Activated naive CD8-positive, alpha-beta T cell treated with anti-CD3 and anti-CD28 coated beads, Interleukin-2, amount 10 ng/mL, durations not matched to agents 7 days and 5 days (primary cell): ENCODE measurements at regions not wholly inside any gene's neighbourhood (a gene's known extent, or its start where the extent isn't known, plus 50 kb on each side); places are given as distances from the start of the nearest gene placed in this dataset.

Source experiments
- ATAC-seq: fragments of 150-1000 bp; cut with Tn5 transposase; one replicate; pipeline ENCODE4 v1.10.0; 2021; ENCODE audit warnings: low read depth, moderate library complexity
- POLR2A ChIA-PET: fragments of 350-600 bp; sonication (Branson Sonifier 250); formaldehyde crosslinking; loops from one replicate; lab custom pipeline; 2021; ENCODE audit warnings: antibody characterized with exemption; lab: Charles Lee
- DNase-seq: peaks from one replicate; pipeline ENCODE4 v3.0.0; 2021
- H3K27ac Mint-ChIP-seq: one replicate; pipeline ENCODE4 v1.8.0; 2022; ENCODE audit warnings: mild to moderate bottlenecking, mixed read lengths
- H3K27me3 Mint-ChIP-seq: one replicate; pipeline ENCODE4 v1.8.0; 2022; ENCODE audit warnings: mild to moderate bottlenecking, moderate library complexity, mixed read lengths
- H3K36me3 Mint-ChIP-seq: one replicate; pipeline ENCODE4 v1.8.0; 2021; ENCODE audit warnings: mild to moderate bottlenecking, mixed read lengths
- H3K4me1 Mint-ChIP-seq: one replicate; pipeline ENCODE4 v1.8.0; 2021; ENCODE audit warnings: mixed read lengths
- H3K4me3 Mint-ChIP-seq: one replicate; pipeline ENCODE4 v1.8.0; 2022; ENCODE audit warnings: mild to moderate bottlenecking, moderate library complexity, mixed read lengths
- H3K9me3 Mint-ChIP-seq: one replicate; pipeline ENCODE4 v1.8.0; 2021; ENCODE audit warnings: mixed read lengths

DNA sequence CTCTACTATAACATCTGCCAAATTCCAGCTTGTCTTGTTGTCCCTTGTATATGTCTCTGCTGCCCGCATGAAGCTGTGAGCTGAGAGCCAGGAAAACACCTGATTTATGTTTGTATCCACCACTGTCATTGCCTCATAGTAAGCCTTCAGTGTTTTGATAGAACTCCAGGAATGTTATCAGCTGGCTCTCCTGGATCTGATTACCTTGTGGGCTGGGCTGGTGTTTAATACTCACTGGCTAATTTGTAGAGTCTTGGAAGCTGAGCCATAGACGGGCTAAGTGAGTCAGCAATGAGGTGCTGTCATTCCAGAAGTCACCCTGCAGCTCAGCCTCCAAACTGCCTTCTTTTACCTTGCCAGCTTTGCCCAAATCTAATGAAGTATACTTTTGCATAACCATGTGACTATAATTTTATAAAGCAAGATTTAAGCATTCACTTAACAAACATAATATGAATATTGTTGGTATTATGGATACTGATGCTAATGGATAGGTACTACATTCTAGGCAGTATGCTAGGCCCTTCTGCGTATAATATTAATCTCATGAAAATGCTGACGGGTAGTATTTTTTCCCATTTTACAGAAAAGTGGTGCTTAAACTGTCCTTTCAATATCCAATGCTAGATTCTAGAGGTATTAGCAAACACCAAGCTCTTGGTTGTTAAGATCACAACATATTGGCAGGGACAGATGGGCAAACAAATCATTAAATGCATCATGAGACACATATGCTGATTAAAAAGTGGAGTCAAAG lies 62.7 kb upstream of the GATA6 start:
- no peaks in the 10 kb centered on the region for H3K4me1 Mint-ChIP-seq
- H3K9me3 Mint-ChIP-seq = peaks cover 4% of the 10 kb centered on the region
- H3K4me3 Mint-ChIP-seq = no peak overlapping the region
- H3K27ac Mint-ChIP-seq = no peak overlapping the region
- POLR2A ChIA-PET = no interaction called here
- no peak for DNase-seq
- ATAC-seq = no peak
- H3K36me3 Mint-ChIP-seq = no peaks in the 10 kb centered on the region
- no peaks in the 10 kb centered on the region for H3K27me3 Mint-ChIP-seq

GRCh38 chr18:22108674-22109073 lies 60.7 kb upstream of the GATA6 start:
- Mint-ChIP-seq H3K27ac (no peak overlapping the region), H3K36me3 (no peaks in the 10 kb centered on the region), H3K4me1 (no peaks in the 10 kb centered on the region), H3K4me3 (no peak overlapping the region), H3K9me3 (peaks cover 4% of the 10 kb centered on the region), H3K27me3 (no peaks in the 10 kb centered on the region)
- DNase-seq (no peak), ATAC-seq (no peak)
- POLR2A ChIA-PET = no interaction called here

DNA sequence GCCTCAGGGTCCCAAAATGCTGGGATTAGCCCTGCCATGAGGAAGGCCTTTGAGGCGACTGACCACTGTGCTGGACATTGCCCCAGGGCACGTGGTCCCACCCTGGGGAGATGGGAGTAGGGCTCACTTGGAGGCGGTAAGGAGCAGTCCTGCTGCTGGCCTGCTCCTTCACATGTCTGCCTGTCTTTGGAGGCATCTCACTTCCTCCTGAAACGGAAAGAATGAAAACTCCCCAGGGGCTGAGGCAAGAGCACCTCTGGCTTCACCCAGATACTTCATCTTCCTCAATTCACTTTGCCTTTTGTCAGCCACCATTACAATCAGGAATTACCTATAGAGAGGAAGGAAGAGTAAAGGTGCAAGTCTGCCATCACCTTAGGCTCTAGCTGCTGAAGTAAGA lies 59.9 kb upstream of the GATA6 start:
- Mint-ChIP-seq H3K9me3 (peaks cover 4% of the 10 kb centered on the region), H3K27ac (no peak overlapping the region), H3K4me1 (no peaks in the 10 kb centered on the region), H3K27me3 (no peaks in the 10 kb centered on the region), H3K4me3 (no peak overlapping the region), H3K36me3 (no peaks in the 10 kb centered on the region)
- POLR2A ChIA-PET = no interaction called here
- ATAC-seq = no peak
- DNase-seq = no peak

DNA sequence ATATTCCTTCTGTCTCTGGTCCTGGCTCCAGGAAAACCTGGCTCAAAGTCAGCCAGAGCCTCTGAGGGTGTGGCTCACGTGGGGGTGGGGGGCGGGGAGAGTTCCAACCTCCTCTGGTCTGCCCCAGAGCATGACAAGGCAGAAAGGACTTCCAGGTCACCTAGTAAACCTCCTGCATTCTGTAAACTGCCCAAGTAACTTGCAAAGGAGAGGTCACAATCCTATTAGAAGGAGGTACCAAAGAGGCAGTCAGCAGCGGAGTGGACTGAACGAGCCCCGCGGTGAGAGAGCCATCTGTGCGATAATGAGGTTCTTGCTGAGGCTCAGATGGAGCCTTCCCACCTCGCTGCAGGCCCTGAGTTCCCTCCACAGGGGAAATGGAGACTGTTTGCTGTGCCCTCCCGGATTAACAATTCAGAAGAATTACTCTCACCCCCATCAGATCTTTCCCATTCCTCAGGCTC lies 58.9 kb upstream of the GATA6 start:
- ATAC-seq (no peak), DNase-seq (no peak)
- Mint-ChIP-seq H3K27ac (no peak overlapping the region), H3K4me1 (no peaks in the 10 kb centered on the region), H3K36me3 (no peaks in the 10 kb centered on the region), H3K27me3 (no peaks in the 10 kb centered on the region), H3K4me3 (no peak overlapping the region), H3K9me3 (peaks cover 4% of the 10 kb centered on the region)
- POLR2A ChIA-PET = no interaction called here

GRCh38 chr18:22112215-22112614 lies 57.2 kb upstream of the GATA6 start:
- Mint-ChIP-seq H3K9me3 (no peaks in the 10 kb centered on the region), H3K4me1 (no peaks in the 10 kb centered on the region), H3K27me3 (peaks cover 4% of the 10 kb centered on the region), H3K27ac (no peak overlapping the region), H3K36me3 (no peaks in the 10 kb centered on the region), H3K4me3 (no peak overlapping the region)
- DNase-seq = no peak
- POLR2A ChIA-PET = no interaction called here
- no peak for ATAC-seq

GRCh38 chr18:22113144-22113844 lies 56.1 kb upstream of the GATA6 start:
- no peaks in the 10 kb centered on the region for H3K36me3 Mint-ChIP-seq
- H3K4me1 Mint-ChIP-seq = no peaks in the 10 kb centered on the region
- POLR2A ChIA-PET = no interaction called here
- DNase-seq (no peak), ATAC-seq (no peak)
- H3K27me3 Mint-ChIP-seq = peaks cover 4% of the 10 kb centered on the region
- no peak overlapping the region for H3K4me3 Mint-ChIP-seq
- H3K9me3 Mint-ChIP-seq = no peaks in the 10 kb centered on the region
- no peak overlapping the region for H3K27ac Mint-ChIP-seq

DNA sequence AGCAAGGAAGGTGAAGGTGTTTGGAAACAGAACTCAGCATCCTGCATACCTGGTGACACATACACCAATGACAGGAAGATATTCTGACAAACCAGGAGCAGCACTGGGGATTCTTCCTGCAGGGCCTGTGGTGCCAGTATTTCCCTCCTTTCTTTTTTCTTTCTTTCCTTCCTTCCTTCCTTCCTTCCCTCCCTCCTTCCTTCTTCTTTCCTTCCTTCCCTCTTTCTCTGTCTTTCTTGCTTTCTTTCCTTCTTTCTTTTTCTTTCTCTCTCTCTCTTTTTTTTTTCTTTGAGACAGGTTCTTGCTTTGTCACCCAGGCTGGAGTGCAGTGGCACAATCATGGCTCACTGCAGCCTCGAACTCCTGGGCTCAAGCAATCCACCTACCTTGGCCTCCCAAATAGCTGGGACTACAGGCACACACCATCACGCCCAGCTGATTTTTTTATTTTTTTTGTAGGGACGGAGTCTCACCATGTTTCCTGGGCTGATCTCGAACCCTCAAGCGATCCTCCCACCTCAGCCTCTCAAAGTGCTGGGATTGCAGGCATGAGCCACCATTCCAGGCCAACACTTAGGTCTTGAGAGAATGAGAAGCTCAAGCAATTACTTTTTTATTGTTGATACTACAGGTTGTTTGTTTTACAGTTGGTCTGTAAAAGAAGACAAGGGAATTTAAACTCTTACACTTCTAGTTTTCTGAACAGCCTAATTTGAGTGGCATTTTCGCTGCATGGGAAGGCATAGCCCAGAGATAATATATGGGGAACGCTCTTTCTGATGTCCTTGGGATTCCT lies 54.7 kb upstream of the GATA6 start:
- H3K4me1 Mint-ChIP-seq = no peaks in the 10 kb centered on the region
- no peak overlapping the region for H3K27ac Mint-ChIP-seq
- H3K36me3 Mint-ChIP-seq = no peaks in the 10 kb centered on the region
- no peaks in the 10 kb centered on the region for H3K9me3 Mint-ChIP-seq
- POLR2A ChIA-PET = no interaction called here
- DNase-seq = no peak
- peaks cover 4% of the 10 kb centered on the region for H3K27me3 Mint-ChIP-seq
- no peak for ATAC-seq
- no peak overlapping the region for H3K4me3 Mint-ChIP-seq

DNA sequence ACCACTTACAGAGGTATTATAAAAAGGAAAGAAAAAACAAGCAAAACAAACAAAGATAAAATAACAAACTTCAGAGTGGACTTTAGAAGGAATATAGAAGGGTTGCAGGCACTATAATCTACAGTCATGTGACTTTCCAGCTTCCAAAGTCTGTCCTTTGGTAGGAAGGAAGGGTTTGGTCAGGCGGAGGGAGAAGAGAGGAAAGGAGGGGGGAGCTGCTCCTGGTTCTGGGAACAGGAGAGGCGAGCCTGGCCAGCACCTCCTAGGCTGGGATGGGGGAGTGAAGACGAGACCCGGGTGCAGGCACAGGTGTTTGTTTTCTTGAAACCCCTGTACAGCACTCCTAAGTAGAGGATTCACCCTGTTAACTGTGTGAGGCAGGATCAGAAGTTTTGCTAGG lies 53.8 kb upstream of the GATA6 start:
- DNase-seq (no peak), ATAC-seq (no peak)
- Mint-ChIP-seq H3K9me3 (no peaks in the 10 kb centered on the region), H3K36me3 (no peaks in the 10 kb centered on the region), H3K27ac (no peak overlapping the region), H3K4me1 (no peaks in the 10 kb centered on the region), H3K4me3 (no peak overlapping the region), H3K27me3 (peaks cover 4% of the 10 kb centered on the region)
- POLR2A ChIA-PET = no interaction called here
